HUDEP-2 (cell line): ENCODE measurements at regions not wholly inside any gene's neighbourhood (a gene's known extent, or its start where the extent isn't known, plus 50 kb on each side); places are given as distances from the start of the nearest gene placed in this dataset.

Experiments used
- DNase-seq, 76 experiments: peaks; one replicate each; lab custom pipeline; 2025; ENCODE audit not compliant: unreplicated experiment in 76 of 76; lab: John Stamatoyannopoulos, UW

DNA sequence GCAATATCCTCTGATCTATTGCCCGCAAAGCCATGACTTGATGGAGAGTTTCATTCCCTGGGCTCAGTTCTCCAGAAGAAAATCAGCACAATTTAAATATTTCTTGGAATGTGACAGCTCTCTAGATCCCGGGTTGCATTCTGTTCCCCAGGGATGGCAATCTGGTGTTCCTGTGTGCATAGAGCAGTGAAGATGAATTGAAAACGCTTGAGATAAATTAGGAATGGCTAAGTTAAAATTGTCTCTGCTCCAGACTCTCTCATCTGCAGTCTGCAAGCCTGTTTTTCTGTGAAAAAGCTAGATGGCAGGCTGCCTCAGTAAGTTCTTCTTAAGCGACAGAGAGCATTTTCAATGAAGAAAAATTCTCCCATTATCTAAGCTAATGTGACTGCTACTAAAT is 582.5 kb upstream of the MGAT4C start:
- DNase-seq: no peak

DNA sequence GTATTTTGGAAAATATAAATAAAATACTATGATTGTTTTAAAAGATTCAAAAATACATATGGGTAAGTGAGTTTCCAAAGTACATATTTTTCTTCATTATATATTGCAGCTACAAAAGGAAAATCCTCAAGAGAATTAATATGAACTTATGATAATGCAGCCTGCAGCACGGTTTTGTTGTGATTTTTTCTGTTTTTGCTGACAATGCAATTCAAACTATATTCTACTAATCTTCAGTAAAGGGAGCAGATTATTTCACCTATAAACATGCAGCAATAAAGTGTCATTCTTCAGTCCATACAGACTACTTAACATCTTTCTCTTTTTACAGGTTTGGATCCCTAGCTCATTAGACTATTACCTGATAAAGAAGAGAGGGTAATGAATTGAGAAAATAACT is 582.1 kb upstream of the MGAT4C start:
- DNase-seq: no peak

DNA sequence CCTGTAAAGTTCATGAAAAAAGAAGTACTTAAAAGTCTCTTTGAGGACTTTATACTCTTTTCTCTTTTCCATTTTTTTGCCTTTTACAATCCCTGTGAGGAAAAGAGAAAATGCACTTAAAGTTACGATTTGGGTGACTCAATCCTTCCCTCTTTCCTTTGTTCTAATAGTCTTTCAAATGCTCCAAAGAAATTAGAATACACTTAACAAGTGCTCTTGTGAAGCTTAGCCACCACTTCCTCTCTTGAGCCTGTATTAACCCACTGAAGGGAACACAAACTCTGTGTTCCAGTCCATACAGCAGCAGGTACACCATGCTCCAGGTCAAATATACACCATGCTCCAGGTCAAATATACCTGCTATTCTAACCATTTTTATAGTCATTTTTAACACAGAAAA is 581.1 kb upstream of the MGAT4C start:
- no peak for DNase-seq

DNA sequence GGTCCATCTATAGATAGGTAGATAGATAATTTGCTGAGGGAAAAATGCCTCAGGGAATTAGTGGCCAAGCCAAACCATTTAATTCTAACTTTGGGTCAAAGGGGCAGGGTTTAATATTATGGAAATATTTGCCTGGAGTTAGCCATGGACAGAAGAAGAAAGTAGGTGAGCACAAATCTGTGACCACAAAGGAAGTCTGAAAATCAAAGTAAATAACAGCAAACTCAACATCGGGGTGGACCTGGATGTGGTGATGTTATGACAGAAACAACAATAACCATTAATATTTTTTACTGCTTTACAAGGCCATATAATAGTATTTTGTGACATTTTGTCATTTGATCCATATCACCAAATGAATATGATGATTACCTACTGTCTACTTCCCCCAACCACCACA is 578.0 kb upstream of the MGAT4C start:
- DNase-seq: no peak

DNA sequence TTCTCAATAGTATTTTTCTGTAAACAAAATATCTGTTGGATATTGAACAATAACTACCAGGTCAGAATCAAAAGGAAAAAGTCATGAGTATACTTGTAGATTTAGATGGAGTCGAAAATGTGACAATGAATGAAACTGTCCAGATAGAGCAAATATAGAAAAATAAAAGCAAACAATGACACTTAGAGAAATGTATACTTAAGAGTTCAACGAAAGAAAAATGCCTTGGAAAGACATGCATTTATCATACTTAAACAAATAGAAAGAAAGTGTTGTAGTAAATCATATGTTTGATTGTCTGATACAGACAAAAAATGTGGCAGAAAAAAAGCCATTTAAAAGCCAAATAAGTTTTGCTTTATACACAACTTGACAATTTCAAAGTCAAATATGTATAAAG is 571.2 kb upstream of the MGAT4C start:
- DNase-seq: no peak

DNA sequence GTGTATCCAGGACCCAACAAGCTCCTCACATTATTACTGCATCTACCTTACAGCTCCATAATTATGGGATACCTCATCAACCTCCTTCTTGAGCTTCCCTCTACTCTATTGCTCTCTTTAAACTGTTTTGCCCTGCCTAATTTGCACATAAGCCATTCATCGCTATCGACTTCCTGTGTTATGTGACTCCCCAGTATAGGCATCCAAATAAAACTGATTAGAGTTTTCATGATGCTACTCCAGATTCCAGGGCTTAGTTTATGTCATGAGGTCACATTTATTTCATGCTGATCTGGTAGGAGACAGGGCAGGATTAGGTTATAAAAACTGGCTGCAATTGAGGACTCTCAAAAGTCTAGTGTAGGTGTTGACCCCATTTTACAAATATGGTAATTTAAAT is 569.9 kb upstream of the MGAT4C start:
- no peak for DNase-seq

DNA sequence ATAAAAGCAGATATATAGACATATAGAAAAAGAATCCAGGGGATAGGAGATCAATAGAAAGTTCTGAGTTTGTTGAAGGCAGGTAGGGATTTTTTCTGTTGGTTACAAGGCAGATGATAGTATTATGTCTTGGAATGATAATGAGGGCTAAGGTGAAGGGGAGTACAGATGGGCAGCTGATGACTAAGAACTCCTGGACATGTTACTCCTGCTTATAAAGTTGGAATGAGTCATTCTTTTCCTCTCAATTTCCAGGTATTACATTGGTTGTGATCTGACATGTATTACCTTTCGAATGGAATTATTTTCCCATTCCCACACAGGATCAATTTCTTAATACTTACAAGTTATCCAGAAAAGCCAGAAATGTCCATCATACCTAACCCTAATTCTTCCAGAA is 545.2 kb upstream of the MGAT4C start:
- DNase-seq: no peak

DNA sequence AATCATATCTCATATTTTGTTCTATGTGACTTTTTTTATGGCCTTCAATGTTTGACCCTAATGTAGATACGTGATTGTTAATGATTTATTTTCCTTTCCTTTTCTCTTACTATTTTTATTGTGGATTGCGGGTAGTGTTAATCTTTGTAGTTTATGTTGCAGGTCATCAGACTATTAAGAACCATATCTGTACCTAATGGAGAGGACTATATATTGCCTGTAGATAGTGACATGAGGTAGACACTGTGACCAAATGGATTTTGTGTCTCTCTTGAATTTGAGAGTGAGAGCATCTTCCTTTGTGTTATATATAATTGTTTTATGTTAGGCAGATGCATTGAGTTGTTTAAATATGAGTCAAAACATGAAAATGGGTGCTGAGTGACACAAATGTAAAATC is 543.4 kb upstream of the MGAT4C start:
- DNase-seq: no peak

DNA sequence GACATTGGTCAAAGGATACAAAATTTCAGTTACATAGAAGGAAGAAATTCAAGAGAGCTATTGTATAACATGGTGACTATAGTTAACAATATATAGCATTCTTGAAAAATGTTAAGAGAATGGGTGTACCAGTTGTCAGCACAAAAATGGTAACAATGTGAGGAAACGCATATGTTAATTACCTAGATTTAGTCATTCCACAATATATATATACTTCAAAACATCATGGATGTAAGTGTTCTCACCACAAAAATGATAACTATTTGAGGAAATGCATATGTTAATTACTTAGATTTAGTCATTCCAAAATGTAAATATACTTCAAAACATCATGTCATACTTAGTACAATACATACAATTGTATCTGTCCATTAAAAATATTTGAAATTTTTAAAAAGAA is 540.4 kb upstream of the MGAT4C start:
- no peak for DNase-seq

DNA sequence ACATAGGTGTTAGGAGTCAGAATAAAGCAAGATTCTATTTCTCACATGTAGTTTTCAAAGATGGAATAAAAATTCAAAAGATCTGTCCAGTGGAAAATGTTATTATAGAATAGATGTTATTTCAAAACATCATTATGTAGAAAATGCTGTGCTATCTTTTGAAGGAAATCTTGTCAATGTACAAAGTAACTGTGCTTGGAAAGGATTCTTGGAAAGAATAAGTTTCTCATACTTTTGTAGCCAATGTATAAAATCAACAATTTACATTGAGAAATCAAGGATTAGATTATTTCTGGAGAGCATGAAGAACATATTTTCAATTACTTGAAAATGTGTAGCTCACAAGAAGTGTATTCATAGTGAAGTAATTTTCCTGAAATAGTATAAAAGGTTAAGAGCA is 532.5 kb upstream of the MGAT4C start:
- DNase-seq: no peak

DNA sequence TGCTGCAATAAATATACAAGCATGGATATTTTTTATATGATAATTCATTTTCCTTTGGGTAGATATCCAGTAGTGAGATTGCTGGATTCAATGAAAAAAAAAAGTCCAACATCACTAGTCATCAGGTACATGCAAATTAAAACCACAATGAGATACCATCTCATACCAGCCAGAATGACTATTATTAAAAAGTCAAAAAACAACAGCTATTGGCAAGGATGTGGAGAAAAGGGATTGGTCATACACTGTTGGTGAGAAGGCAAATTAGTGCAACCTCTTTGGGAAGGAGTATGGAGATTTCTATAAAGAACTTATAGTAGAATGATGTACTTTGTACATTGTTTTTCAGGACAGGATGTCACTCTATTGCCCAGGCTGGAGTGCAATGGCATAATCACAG is 531.2 kb upstream of the MGAT4C start:
- no peak for DNase-seq

DNA sequence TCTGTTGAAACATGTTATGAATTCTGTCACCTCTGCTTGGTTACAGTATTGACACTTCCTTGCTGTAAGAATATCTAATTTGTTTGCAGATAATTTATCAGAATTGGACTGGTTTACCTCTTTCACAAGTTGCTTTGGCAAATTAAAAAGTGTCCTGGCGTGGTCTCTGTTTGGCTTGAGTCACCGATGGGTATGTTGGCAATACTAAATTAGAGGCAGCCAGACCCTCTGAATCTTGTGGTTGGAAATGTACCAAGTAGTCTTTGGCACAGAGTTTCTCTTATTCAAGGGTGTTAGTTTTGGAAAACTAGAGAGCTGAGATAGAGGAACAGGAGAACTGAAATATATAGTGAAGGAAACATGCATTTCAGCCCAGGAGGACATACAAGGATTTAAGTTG is 521.1 kb upstream of the MGAT4C start:
- DNase-seq: no peak

DNA sequence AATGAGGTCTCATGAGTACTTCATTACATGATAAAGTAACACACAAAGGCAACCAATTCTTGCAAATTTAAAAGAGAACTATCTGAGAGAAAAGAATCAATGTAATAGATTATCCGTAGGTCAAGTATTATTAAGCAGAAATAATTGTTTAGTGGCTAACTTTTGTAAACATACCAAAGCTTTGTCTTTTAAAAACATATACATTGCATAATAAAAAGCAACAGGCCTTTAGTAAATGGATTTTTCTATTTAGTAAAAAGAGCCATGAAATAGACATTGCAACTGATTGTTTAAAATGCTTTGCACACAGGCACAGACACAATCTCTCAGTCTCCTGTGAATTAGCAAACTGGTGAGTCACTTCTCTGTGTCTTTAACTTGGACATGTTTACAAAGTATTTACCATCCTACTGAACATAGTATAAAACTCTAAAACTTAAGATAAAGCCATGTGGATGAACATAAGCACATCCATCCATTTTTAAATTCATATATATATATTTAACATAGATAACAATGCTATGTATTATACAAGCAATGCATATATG is 518.7 kb upstream of the MGAT4C start:
- DNase-seq: no peak

DNA sequence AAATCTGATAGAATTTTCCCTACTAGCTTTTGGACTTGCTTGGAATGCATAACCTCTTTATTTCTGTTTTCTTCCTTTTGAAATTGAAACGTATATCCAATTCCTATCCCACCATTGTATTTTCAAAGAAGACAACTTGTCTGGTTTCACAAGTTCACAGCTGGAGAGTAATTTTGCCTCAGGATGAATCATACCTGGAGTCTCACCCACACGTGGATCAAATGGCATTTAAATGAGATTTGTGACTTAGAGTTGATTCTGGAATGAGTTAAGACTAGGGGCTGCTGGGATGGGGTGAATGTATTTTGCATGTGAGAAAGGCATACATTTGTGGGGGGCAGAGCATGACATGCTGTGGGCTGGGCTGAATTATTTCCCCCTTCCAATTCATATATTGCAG is 516.5 kb upstream of the MGAT4C start:
- no peak for DNase-seq

DNA sequence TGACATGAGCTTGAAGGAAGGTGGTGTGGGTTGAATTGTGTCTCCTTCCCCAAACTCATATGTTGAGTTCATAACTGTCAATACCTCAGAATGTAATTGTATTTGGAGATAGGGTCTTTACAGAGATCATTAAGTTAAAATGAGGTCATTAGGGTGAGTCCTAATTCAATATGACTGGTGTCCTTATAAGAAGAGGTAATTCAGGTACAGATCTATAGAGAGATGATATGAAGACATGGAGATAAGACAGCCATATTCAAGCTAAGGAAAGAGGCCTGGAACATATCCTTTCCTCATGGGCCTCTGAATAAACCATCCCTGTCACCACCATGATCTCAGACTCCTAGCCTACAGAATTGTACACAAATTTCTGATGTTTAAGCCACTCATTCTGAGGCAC is 514.7 kb upstream of the MGAT4C start:
- no peak for DNase-seq

DNA sequence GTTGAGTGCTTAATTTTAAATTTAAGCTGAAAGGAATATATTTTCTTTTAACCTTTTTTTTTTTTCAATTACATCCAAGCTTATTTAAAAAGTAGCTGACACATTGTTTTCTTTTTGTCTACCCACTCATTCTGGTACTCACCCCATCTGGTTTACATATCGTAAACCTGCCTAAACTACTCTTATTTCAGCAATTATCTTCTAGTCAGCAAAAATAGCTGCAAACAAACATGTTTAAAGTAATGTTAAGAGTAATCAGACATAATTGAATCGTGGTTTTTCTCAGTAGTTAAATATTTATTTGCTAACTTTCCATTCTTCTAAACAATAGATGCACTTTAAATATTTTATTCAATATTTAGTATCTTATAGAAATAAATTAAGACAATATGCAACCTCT is 492.7 kb upstream of the MGAT4C start:
- DNase-seq: no peak

DNA sequence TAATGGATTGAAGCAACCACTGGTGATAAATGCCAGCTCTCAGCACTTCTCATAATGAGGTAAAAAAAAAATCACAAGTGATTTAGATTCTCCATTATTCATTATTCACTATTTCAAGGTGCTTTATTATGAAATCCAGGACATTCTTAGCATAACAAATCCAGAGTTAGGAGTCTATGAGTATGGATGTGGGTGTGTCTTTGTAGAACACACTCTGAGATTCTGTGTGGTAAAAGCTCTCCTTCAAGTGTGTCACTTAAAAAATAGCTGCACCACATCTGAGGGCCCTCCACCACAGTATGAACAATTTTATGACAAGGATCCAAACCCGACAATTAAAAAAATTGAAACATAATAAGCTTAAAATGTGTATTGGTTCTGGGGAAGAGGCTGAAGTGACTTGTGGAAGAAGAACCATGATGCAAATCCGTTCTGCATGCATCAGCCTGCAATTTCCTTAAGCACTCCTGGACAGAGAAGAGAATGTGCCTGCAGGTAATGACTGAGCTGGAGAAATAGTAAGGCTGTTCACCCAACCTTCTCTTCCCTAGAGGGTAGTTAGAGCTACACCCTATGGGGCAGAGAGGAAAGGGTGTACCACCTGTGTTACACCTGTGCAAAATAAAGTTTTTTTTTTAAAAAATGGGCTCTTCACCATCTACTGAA is 488.5 kb upstream of the MGAT4C start:
- DNase-seq: no peak

DNA sequence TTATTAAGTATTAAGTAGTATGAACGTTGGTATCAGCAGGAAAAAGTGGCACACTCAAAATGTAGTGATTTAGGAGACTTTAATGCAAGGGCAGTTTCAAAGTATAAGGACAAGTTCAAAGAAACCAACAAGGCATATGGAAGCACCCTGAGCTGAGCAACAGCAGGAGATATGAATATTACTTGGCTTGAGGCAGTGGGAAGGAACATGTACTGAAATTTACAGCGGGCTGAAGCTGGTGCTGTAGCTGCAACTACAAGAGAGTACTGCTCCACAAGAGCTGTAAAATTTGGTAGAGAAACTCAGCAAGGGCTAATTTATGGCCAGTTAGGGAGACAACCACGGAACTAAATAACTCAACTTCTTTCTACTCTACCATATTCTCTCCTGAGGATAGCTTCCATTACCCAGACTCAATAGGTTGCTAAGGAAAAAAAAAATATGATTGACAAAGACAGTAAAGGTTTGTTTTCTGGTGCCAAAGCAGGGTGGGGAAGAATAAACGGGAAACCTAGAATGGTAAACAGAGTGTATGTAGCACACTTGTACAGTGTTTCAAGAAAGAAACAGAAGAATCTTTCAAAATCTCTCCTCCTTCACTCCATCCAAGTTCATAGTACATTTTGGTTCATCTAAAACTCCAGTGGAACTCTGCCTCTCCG is 487.8 kb upstream of the MGAT4C start:
- DNase-seq: no peak

DNA sequence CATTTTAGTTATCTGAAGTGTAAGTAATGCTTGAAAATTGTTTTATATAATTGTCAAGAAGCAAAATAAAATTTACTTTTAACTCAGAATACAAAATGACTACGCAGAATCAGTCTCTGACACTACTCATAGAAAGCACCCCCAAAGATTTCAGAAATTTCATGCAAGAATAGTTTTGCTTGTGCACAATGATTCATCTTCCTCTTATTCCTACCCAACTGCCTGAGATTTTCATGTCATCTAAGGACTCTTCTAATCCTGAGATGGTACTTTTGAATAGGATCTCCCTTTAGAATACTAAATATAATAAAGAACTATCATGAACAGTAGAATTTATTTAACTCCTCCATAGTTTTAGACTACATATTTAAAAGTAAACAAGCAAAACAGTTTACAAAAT is 485.3 kb upstream of the MGAT4C start:
- DNase-seq: no peak

DNA sequence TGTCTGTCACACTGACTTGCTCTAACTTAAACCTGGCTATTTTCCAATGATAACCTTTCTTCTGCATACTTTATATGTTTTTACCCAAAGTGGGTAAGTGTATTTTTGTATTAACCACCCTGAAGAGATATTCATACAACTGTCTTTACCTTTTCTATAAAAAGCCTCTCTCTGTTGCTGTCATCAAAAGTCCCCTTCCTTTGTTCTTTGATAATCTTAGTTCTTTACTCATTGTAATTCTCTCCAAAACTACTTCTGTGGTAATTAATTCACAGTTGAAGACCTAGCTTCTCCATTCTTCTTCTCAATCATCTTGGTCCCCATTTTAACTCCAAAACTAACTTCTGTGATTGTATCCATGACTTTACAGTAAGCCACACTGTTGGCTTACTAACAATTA is 479.7 kb upstream of the MGAT4C start:
- no peak for DNase-seq

DNA sequence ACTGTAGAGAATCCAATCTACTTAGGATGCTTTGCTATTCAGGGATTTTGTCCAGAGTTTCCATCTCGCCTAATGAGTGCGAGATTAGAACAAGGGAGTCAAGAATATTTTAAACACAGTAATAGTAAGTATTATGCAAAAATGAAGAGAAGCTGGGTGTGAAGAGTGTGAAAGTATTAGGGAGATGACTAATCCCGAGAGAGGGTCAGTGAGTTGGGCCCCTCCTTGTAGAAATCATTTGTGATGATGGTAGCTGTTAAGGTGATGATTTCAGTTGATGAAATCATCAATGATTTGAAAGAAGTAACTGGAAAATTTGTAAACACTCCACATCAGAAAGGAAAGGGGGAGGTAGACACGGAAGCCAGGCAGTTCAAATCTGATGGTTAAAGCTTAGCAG is 478.9 kb upstream of the MGAT4C start:
- no peak for DNase-seq

DNA sequence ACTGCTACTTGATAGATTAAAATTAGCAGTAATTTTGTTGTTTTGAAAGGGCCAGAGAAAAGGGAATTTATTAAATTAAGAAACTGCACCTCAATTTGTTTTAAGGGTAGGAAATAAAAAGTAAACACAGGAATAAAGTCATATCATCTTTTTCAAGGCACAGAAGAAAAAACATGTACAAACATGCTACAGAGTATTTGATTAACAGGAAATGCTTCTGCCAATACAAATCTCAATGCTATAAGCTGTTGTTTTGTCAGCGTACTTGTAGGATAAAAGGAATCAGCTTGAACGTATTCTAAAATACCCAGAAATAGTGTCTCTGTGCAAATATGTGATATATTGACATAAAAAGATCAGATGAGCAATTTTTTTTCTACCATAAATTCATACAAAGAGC is 474.0 kb upstream of the MGAT4C start:
- no peak for DNase-seq

DNA sequence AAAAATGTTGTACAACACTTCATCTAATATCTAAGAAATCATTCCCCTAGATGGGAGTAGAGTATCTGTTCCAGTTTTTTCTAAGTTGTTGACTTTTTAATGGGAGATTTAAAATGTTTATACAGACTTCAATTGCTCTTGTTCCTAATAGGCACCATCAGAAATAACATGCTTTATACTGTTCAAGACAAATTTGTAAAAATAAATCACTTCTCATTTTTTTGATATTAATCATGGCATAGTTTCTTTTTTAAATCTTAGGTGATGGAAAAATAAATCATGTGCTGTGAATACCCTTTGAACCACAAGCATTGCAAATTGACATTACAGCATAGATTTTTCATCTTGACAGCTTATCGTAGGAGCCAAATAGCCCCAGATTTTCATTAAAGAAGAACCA is 473.5 kb upstream of the MGAT4C start:
- no peak for DNase-seq
